HT-29 (cell line): ENCODE measurements at regions not wholly inside any gene's neighbourhood (a gene's known extent, or its start where the extent isn't known, plus 50 kb on each side); places are given as distances from the start of the nearest gene placed in this dataset.

ENCODE experiments used
- DNase-seq: peaks from one replicate; pipeline ENCODE4 v3.0.0-alpha.2; 2015; ENCODE audit warnings: low spot score

DNA sequence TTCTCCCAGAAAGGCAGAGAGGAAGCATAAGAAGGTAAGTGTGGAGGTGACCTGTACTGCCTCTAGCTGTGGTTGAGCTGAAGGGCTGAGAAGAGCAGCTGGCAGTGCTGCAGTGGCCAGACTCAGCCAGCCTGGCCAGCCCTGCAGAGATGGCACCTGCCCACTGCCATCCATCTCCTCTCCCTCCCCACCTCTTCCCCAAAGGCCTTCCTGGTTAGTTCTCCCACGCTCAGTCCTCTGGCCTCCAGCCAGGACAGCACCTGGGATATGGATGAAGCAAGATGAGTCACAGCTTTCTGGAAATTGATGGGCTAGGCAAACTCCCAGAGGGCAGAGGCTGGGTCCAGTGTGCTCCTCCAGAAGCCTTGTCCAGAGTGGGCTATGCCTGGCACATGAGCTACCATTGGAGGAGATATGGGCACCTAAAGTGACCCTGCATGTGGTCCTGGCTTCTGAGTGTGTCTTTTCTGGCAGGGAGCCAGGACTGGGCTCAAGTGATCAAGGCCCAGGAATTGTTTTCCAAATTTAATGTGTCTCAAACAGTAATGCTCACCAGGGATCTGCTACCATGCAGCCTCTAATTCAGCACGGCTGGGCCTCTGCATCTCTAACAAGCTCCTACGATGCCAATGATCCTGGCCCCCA is 81.0 kb upstream of the CACUL1 start:
- peak; percentile 76 for DNase-seq

DNA sequence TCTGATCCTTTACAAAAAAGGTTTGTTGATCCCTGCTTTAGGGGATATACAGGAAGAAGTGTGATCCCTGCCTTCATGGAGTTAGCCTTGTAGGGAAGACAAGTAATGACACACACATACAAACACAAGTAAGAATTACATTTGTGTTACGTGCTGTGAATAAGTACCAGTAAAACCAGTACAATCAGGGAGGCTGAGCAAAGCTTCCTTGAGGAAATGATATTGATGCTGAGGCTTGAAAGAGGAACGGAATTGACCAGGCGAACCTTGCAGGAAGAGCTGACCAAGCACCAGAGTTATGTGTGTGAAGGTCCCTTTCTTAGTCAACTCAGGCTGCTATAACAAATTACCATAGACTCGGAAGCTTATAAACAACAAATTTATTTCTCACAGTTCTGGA is 83.6 kb upstream of the CACUL1 start:
- DNase-seq: no peak

DNA sequence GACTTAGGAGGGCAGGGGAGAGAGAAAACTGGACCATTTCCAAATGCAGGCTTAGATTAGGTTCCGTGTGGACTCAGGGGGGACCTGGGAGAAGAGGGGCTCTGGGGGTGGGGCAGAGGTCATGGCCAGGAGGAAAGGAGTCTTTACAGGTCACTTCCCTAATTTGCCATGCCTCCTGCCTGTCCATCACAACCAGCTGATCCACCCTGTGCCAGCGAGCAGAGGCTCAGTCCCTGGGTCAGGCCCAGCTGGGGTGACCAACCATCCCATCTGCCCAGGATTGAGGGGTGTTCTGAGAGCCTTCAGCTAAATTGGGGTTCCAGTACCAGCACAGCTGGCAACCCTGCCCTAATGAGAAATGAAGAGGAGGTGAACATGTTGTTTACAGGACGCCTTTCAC is 84.6 kb upstream of the CACUL1 start:
- no peak for DNase-seq

DNA sequence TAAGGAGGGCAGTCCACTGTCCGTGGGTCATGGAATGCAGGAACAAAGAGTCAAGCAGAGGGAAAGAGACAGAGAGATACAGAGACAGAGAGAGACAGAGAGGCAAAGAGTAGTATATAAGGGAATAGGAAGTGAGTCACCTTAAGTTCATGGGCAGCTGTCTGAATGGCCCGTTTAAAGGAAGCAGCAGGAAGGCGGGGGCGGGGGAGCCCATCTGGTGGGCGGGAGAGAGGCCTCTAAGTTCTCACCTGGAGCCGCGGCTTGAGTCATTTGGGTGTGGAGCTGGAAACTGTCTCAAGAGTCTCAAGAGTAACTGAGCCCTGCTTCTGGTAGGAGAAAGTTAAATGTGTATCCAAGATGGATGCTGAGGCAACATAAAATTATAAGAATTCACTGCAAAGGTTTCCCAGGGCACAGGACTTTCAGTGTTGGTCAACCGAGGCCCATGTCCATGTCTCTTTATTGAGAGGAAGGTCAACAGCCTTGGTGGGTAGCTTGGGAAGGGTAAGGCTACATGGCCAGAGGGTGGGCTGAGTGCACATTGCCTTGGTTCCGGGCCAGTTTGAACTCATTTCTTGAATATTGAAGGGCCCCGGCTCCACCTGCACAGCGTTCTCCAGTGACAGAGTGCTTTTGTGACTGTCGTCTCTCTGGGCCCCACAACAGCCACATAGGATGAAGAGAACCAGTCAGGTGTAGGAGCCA is 85.5 kb upstream of the CACUL1 start:
- DNase-seq: peak; percentile 14

DNA sequence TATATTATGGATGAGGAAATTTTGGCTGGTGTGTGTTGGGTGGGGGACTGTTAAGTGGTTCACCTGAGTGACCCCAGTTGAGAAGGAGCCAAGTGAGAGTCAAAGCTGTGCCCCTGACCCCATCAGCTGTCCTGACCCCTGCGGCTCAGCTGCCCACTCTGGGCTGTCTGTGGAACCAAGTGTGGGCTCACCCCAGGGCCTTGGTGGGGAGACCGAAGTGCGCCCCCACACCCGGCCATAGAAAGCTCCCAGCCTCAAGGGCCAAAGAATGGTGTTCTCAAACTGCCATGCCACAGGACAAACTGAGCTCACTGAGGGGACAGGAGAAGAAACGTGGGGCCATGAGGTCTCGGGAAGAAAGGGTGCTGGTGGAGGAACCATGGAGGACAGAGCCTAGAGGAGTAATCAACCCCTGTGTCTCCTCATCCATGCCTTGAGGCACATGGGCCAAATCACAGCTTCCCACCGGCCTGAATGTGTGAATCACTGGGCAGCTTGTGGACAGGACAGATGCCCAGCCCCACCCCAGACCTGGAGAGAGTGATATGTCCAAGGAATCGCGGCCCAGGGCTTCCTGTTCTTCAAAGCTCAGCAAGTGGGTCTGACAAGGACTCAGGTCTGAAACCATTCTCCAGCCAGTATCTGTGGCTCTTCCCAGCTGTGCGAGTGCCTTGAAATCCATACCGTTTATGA is 86.2 kb upstream of the CACUL1 start:
- no peak for DNase-seq

DNA sequence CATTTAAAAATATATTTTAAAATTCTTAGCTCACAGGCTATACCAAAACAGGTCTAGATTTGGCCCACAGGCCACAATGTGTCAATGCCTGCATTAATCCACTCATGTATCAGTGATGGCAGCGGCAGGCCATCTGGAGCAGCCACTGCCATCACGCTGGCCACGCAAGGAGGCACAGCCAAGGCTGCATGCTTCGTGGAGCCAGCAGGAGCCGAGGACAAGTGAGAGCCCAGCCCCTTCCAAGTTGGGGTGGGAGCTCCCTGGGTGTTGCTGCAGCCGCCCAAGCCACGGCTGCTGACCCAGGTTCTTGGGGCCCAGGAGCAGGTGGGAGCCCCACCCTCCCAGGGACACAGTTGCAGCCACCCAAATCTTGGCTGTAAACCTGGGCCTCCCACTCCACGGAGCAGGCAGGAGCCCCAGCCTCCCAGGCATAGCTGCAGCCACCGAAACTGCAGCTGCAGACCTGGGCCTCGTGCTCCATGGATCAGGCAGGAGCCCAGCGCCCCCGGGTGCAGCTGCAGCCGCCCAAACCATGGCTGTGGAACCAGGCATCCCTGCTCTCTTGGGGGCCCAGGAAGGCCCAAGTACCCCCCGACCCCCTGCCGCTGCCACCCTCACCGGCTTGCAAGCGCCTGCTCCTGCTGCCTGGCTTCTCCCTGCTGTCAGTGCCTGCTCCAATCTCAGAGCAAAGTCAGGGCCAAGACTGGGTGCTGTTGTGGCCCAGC is 87.3 kb upstream of the CACUL1 start:
- DNase-seq: no peak

DNA sequence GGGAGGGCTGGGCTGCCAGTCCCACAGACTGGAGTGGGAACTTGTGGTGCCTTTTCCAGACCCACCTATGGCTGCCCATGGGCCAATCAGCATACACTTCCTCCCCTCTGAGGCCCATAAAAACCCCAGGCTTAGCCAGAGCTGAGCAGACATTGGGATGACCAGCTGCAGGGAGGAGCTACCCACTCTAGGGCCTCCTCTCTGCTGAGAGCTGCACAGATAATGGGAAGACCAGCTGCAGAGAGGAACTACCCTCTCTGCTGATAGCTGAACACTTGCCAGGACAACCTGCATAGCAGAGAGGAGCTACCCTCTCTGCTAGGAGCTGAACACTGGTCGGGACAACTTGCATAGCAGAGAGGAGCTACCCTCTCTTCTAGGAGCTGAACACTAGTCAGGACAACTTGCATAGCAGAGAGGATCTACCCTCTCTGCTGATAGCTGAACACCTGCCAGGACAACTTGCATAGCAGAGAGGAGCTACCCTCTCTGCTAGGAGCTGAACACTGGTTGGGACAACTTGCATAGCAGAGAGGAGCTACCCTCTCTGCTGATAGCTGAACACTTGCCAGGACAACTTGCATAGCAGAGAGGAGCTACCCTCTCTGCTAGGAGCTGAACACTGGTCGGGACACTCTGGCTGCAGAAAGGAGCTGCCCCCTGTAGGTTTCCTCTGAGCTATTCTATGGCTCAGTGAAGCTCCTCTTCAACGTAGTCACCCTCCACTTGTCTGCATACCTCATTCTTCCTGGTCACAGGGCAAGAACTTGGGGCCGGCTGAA is 88.3 kb upstream of the CACUL1 start:
- no peak for DNase-seq

DNA sequence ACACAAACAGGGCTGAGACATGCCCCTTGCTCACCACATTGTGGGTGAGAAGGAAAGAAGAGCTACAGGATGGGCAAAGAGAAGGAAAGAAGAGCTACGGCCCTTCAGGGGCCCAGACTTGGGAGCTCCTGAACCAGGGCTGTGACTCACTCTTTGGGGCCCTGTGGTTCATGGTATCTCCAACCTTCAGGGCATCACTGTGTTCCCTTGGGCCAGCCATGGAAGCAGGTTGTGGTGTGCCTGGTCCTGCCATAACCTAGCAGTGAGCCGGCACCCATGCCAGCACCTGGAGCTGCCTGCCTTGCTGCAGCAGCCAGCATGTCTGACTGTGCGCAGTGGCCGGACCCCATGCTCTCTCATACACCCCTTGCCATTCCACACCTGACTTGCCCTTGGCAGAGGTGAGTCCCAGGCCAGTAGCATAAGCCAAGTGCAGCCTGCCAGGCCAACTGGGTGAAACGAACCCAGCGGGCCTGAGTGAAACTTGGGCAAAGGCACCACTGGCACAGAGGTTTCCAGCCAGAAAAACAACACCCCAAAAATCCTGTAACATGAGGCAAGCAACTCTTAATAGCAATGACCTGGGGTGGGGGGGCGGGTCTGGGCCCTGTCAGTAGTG is 89.0 kb upstream of the CACUL1 start:
- no peak for DNase-seq

DNA sequence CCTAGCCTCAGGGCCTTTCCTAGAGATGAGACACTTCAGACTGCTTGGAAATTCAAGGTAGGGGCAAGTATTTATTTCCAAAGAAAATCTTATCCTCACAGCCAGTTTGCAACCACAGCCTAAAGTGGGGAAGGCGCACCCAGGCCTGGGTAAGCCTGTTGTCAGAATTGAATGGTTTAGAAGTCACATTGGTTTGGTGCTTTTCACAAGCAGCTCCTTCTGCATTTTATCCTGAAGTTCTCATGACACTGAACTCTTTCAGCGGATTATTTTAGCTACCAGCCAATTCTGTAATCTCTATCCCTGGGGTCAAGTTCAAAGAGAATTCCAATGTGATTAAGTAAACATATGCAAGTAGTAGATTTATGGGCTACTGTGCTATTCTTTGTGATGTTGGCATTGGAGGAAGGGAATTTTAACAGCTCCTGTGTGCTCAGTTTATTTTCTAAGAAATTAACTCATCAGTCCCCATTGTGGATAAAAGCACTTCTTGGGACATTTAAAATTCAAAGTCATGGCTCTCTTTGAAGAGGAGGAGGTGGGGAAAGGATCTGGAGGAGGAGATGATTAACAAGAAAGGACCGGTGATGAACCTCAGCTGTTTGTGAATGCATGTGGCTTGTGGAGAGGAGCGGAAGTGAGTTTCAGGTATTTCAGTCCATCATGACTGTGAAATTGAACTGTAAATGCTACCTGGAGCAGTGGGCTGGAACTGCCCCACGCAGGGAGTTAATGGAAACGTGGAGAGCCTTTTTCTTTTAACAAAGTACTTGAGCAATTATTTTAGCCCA is 90.2 kb upstream of the CACUL1 start:
- no peak for DNase-seq

DNA sequence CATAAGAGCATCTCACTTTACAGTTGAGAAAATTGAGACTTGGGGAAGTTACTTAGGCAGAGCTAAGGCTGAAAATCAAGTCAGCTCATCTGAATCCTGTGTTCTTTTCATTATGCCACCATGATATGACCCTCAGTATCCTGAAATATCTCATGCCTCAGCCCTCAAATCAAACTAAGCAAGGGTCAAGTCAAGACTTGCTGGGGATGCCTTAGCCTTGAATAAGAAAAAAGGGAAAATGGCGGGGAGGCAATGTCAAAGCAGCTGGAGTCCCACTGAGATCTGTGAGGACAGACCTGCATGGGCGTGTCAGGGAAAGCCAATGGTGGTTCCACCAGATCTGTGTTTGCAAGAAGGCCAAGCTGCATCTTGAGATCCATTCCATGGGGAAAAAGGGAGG is 91.0 kb upstream of the CACUL1 start:
- no peak for DNase-seq

DNA sequence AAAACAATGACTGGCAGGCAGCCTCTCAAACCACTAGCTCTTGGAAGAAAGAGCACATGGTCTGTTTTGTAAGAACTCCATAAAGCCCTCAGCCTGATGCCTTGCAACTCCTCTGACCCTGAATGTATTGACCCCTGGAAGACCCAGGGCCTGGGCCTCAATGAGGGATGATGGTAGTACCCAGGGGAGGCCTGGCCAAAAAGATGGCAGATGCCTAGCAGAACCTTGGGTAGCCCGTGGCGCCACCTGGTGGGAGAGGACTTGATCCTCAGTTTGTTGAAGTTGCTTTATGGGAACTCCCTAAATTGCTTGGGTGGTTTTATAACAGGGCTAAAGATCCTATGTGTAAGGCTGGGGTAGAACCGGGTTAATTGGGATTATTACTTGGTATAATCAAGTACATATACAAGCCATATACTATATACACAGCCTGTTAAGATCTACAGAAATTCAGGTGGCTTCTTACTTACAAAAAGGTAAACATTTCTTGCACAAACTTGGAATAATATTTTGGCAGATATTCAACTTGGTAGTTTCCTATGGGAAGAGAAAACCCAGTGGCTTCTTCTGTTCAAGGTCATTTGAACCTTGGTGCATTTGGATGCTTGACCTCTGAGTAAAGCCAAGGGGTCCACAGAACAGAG is 95.8 kb upstream of the CACUL1 start:
- DNase-seq: peak; percentile 79

DNA sequence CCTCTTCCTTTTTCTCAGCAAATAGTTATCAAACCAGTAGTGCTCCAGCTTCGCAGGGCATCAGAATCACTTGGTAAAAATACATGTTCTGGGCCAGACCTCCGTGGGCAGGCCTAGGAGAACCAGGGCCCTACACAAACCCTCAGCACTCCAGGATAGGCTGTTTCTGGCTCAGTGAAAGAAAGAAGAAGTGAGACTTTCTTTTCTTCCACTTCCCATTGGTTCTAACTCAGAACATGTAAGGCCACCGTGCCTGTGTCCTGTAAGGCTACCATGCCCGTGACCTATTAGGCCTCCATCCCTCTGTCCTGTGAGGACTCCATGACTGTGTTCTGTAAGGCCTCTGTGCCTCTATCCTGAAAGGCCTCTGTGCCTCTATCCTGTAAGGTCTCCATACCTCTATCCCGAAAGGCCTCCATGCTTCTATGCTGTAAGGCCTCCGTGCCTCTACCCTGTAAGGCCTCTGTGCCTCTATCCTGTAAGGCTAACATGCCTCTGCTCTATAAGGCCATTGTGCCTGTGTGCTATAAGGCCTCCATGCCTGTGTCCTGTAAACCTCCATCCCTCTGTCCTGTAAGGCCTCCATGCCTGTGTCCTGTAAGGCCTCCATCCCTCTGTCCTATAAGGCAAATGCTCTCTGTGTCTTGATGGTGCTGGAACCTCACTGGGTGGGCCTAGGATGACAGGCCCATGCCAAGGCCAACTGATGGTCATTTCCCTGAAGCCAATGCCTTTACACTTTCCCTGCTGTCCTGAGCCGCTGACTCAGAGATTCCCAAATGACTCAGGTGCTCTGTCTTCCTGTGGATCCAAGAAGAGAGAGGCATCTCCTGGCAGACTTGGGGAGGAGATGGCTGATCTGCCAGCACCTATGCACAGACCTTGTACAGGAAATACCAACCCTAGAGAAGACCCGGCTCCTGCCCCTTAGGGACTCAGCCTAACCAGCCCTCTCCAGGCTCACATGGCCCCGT is 96.6 kb upstream of the CACUL1 start:
- no peak for DNase-seq

DNA sequence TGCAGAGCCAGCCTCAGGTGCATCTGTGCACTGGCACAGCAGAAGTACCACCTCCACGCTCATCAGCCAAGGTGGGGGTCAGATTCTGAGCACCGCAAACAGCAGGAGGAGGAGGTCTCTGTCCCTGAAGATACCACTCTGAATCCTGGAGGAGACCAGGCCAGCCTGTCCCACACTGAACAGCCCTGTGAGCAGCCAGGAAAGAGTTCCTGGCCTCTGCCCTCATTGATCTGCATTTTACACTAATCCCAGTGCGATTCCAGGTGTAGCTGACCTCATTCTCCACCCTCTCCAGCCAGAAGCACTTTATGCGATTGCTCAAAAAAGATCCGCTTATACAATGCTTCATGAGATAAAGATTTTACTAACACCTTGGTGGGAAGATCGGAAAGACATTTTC is 99.1 kb upstream of the CACUL1 start:
- no peak for DNase-seq

DNA sequence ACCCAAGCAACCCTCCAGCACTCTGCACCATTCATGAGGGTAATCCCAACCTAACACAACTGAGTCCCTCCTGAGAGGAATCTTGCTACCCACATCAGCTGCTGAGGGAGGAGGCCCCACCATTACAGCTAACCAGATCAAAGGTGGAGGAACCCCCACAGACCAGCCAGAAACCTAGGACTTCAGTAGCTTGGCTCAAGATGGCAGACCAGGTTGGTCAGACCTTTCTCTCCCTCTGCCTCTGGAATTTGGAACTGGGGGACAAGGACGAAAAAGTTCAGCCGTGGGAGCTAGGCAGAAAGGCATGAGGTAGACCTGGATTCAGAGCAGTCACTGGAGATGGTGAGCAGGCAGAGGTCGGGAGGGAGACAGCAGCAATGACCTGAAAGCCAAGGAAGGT is 101.3 kb upstream of the CACUL1 start:
- DNase-seq: no peak

DNA sequence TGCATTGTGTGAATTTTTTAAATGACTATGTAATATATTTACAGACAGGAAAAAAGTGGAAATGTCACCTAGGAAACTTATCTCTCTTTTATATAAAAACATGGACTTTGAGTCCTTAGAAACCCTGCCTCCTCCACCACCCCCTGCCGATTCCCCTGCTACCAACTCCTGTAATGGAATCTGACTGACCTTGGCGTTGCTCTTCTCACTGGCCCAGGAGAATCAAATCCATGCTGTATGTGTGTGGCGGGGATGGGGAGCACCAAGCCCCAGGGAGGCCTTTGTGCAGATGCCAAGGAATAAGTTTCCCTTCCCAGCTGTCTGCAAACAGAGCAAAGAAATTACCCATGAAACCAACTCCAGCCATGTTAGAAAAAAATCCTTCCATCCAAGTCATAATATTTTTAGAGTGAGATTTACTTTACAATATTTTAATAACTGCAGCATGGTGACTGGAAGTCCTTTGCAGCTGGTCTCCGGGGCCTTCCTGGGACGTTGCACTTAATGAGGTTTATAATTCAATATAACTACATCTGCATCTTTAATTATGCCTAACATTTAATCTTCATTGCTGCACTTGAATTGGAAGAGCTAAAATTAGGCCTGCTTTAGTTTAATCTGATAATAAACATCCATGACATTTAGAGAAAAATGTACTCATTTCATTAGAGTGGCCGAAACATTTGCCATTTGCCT is 111.4 kb upstream of the CACUL1 start:
- no peak for DNase-seq

DNA sequence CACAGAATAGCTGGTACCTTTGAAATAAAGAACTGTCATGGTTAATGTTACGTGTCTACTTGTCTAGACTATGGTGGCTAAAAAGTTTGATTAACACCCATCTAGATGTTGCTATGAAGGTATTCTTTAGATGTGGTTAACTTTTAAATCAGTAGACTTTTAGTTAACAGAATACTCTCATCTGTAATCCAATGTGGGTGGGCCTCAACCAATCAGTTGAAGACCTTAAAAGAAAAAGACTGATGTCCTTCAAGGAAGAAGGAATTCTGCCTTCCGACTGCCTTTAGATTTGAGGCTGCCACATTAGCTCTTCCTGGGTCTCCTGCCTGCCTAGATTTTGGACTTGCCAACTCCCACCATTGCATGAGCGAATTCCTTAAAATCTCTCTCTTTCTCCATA is 113.0 kb upstream of the CACUL1 start:
- no peak for DNase-seq

DNA sequence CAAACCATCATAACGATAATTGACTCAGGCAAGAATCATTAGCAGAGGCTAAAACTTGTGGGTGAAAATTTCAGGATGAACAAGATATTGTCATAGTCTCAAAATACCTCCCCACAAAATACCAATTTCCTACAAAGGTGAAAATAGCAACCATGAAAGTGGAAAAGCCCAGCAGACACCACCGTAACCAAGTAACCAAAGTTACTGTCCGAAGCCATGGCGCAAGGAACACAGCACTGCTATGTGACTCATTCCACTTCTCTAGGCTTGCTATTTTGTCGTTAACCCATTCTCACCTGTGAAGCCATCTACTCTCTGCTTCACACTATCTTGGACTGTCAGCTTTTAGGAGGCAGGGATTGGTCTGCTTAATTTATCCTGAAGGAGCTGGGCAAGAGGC is 113.8 kb upstream of the CACUL1 start:
- no peak for DNase-seq
